GM12891 (cell line): ENCODE measurements at regions not wholly inside any gene's neighbourhood (a gene's known extent, or its start where the extent isn't known, plus 50 kb on each side); places are given as distances from the start of the nearest gene placed in this dataset.

ENCODE experiments used
- POLR2A ChIP-seq: IDR thresholded peaks from 2 replicates; pipeline ENCODE4 v1.6.1; 2011; ENCODE audit warnings: low read depth, low read length, control low read depth
- POLR2AphosphoS5 ChIP-seq: IDR thresholded peaks from 2 replicates; pipeline ENCODE4 v1.6.1; 2011; ENCODE audit warnings: low read depth, low read length, control low read depth
- SPI1 ChIP-seq: IDR thresholded peaks from 2 replicates; pipeline ENCODE4 v1.6.1; 2011; ENCODE audit warnings: low read depth, low read length, control low read depth
- TAF1 ChIP-seq: IDR thresholded peaks from 2 replicates; pipeline ENCODE4 v1.6.1; 2011; ENCODE audit warnings: low read depth, low read length, control low read depth

- TF ChIP-seq TAF1, result no peak
- TF ChIP-seq POLR2AphosphoS5, result no peak
- no peak for TF ChIP-seq POLR2A
- TF ChIP-seq SPI1, result no peak
These were observed 52.7 kb upstream of the FOXK1 start for GRCh38 chr7:4629287-4629895.
